ENCODE measurements at regions not wholly inside any gene's neighbourhood (a gene's known extent, or its start where the extent isn't known, plus 50 kb on each side); places are given as distances from the start of the nearest gene placed in this dataset.
A peak's percentile ranks its signal among the peaks of the same experiment; 100 is the strongest.

DNA sequence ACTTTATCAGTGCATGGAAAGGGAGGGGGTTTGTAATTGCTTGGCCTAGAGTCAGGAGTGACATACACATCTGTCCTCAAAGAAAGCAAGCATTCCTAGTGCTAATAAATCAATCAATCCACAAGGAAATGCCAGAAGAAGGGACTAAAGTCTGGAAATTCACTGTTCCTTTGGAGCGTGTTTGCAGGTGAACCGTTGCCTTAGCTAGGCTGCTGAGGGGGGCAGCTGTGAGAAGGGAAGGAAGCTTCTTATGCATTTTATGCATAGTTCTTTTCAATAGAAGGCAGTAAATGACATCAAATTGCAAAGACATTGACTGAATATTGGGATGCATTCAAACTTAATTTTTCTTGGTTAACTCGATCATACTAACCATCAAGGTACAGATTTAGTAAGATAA, 1092.5 kb upstream of the SEMA6A start:
- H3K14ac ChIP-seq (ENCODE audit: low read length), result no peak overlapping the region
- no peaks in the 10 kb centered on the region for H3K79me1 ChIP-seq (ENCODE audit: low read depth, low read length)
- no peak overlapping the region for H3K4me2 ChIP-seq (ENCODE audit: insufficient read depth, low read length, poor library complexity, severe bottlenecking)
- H3K36me3 ChIP-seq (replicated peaks in 1 of 2; ENCODE audit: control insufficient read depth in 2 of 2, insufficient read depth in 2 of 2, low read length in 2 of 2), result no peaks in the 10 kb centered on the region
- H3K27ac ChIP-seq (replicated peaks; ENCODE audit: low read length), result no peak overlapping the region
- no peaks in the 10 kb centered on the region for H3K9me3 ChIP-seq (replicated peaks in 1 of 2; ENCODE audit: control insufficient read depth in 2 of 2, insufficient read depth in 1 of 2, low read depth in 1 of 2, low read length in 2 of 2)
- no peak overlapping the region for H3K18ac ChIP-seq (ENCODE audit: low read length)
- no peak overlapping the region for H2BK5ac ChIP-seq (ENCODE audit: low read length)
- H4K91ac ChIP-seq (ENCODE audit: low read depth, low read length, poor library complexity), result no peak overlapping the region
- H2AFZ ChIP-seq (ENCODE audit: low read length), result peak overlapping the region; percentile 40
- DNase-seq (ENCODE audit: low spot score), result no peak
- no peak overlapping the region for H2BK120ac ChIP-seq (ENCODE audit: low read depth, low read length)
- H2AK5ac ChIP-seq (ENCODE audit: low read depth, low read length), result no peak overlapping the region
- H3K23ac ChIP-seq (ENCODE audit: low read depth, low read length, poor library complexity), result no peak overlapping the region
- no peak overlapping the region for H3K9ac ChIP-seq (ENCODE audit: low read depth, low read length, poor library complexity)
- no peaks in the 10 kb centered on the region for H3K27me3 ChIP-seq (ENCODE audit: control insufficient read depth in 3 of 3, insufficient read depth in 3 of 3, low read depth in 1 of 3, low read length in 3 of 3)
- no peak overlapping the region for H3K4me3 ChIP-seq (ENCODE audit: low read length in 2 of 2)
- no peak overlapping the region for H3K4ac ChIP-seq (ENCODE audit: low read length)
- peaks cover 2 to 3% of the 10 kb centered on the region in 2 donors for H3K4me1 ChIP-seq (ENCODE audit: control insufficient read depth in 2 of 2, insufficient read depth in 1 of 2, low read depth in 1 of 2, low read length in 2 of 2)
- H2BK12ac ChIP-seq (ENCODE audit: low read length), result no peak overlapping the region
- H4K8ac ChIP-seq (ENCODE audit: low read depth, low read length), result no peak overlapping the region
- H2BK15ac ChIP-seq (ENCODE audit: low read length), result no peak overlapping the region
- WGBS, 2 donors (ENCODE audit: extremely low coverage in 2 of 2, insufficient read length in 2 of 2, insufficient replicate concordance in 1 of 2), result no CpG with 5 or more reads among the region's 3 CpGs

DNA sequence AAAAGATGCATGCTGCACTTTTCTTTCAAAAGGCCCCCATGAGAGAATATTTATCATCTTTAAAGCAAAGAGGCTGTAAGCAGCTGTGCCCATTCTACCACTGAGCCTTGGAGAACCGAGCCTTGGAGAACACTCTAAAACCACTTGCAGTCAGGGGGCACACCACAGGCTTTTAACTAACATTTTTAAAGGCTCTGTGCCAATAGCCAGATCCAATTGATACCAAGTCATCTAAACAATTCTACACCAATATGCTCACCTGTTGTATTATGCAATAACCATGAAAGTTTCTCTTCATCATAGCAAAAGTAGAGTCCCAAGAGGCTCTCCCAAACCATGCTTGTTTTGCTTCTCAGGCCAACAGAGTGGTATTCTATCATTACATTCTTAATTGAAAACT, 1090.5 kb upstream of the SEMA6A start:
- H3K23ac ChIP-seq (ENCODE audit: low read depth, low read length, poor library complexity), result no peak overlapping the region
- no peak overlapping the region for H3K27ac ChIP-seq (replicated peaks; ENCODE audit: low read length)
- H4K91ac ChIP-seq (ENCODE audit: low read depth, low read length, poor library complexity), result no peak overlapping the region
- H3K4me3 ChIP-seq (ENCODE audit: low read length in 2 of 2), result no peak overlapping the region
- H3K9me3 ChIP-seq (replicated peaks in 1 of 2; ENCODE audit: control insufficient read depth in 2 of 2, insufficient read depth in 1 of 2, low read depth in 1 of 2, low read length in 2 of 2), result no peaks in the 10 kb centered on the region
- no CpG with 5 or more reads among the region's 1 CpG for WGBS, 2 donors (ENCODE audit: extremely low coverage in 2 of 2, insufficient read length in 2 of 2, insufficient replicate concordance in 1 of 2)
- H3K4me2 ChIP-seq (ENCODE audit: insufficient read depth, low read length, poor library complexity, severe bottlenecking), result no peak overlapping the region
- H2AK5ac ChIP-seq (ENCODE audit: low read depth, low read length), result no peak overlapping the region
- no peak overlapping the region for H2BK12ac ChIP-seq (ENCODE audit: low read length)
- DNase-seq (ENCODE audit: low spot score), result no peak
- H3K14ac ChIP-seq (ENCODE audit: low read length), result no peak overlapping the region
- no peak overlapping the region for H2AFZ ChIP-seq (ENCODE audit: low read length)
- no peaks in the 10 kb centered on the region for H3K36me3 ChIP-seq (replicated peaks in 1 of 2; ENCODE audit: control insufficient read depth in 2 of 2, insufficient read depth in 2 of 2, low read length in 2 of 2)
- H3K9ac ChIP-seq (ENCODE audit: low read depth, low read length, poor library complexity), result no peak overlapping the region
- H2BK5ac ChIP-seq (ENCODE audit: low read length), result no peak overlapping the region
- no peaks in the 10 kb centered on the region for H3K79me1 ChIP-seq (ENCODE audit: low read depth, low read length)
- no peaks in the 10 kb centered on the region for H3K27me3 ChIP-seq (ENCODE audit: control insufficient read depth in 3 of 3, insufficient read depth in 3 of 3, low read depth in 1 of 3, low read length in 3 of 3)
- no peak overlapping the region for H2BK15ac ChIP-seq (ENCODE audit: low read length)
- H3K4ac ChIP-seq (ENCODE audit: low read length), result no peak overlapping the region
- peaks cover 2 to 3% of the 10 kb centered on the region in 2 donors for H3K4me1 ChIP-seq (ENCODE audit: control insufficient read depth in 2 of 2, insufficient read depth in 1 of 2, low read depth in 1 of 2, low read length in 2 of 2)
- no peak overlapping the region for H4K8ac ChIP-seq (ENCODE audit: low read depth, low read length)
- H2BK120ac ChIP-seq (ENCODE audit: low read depth, low read length), result no peak overlapping the region
- no peak overlapping the region for H3K18ac ChIP-seq (ENCODE audit: low read length)

DNA sequence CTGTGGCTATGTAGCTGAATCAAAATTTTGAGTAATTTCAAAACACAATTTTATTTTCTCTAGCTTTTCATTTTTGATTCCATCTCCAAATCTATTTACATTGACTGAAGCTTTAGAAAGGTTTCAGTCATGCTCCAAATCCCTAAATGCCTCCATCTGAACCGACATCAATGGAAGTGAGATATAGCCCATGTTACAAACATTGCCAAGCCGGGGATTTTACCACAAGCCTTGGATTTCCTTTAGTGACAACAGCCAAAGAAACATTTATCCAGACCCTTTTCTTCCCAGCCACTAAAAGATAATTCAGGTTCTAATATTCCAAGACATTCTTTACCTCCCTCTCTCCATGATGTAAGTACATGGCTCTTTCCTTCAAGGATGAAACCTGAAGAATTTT, 1087.7 kb upstream of the SEMA6A start:
- Histone ChIP-seq H3K79me1 (ENCODE audit: low read depth, low read length) (no peaks in the 10 kb centered on the region), H3K27ac (replicated peaks; ENCODE audit: low read length) (no peak overlapping the region), H3K27me3 (ENCODE audit: control insufficient read depth in 3 of 3, insufficient read depth in 3 of 3, low read depth in 1 of 3, low read length in 3 of 3) (no peaks in the 10 kb centered on the region), H3K36me3 (replicated peaks in 1 of 2; ENCODE audit: control insufficient read depth in 2 of 2, insufficient read depth in 2 of 2, low read length in 2 of 2) (no peaks in the 10 kb centered on the region), H2AK5ac (ENCODE audit: low read depth, low read length) (no peak overlapping the region), H3K9me3 (replicated peaks in 1 of 2; ENCODE audit: control insufficient read depth in 2 of 2, insufficient read depth in 1 of 2, low read depth in 1 of 2, low read length in 2 of 2) (no peaks in the 10 kb centered on the region), H3K14ac (ENCODE audit: low read length) (no peak overlapping the region), H2AFZ (ENCODE audit: low read length) (no peak overlapping the region), H3K18ac (ENCODE audit: low read length) (no peak overlapping the region), H3K4me2 (ENCODE audit: insufficient read depth, low read length, poor library complexity, severe bottlenecking) (no peak overlapping the region), H2BK15ac (ENCODE audit: low read length) (no peak overlapping the region), H3K23ac (ENCODE audit: low read depth, low read length, poor library complexity) (no peak overlapping the region), H3K4me3 (ENCODE audit: low read length in 2 of 2) (no peak overlapping the region), H3K9ac (ENCODE audit: low read depth, low read length, poor library complexity) (no peak overlapping the region), H3K4ac (ENCODE audit: low read length) (no peak overlapping the region), H2BK120ac (ENCODE audit: low read depth, low read length) (no peak overlapping the region), H2BK5ac (ENCODE audit: low read length) (no peak overlapping the region), H4K91ac (ENCODE audit: low read depth, low read length, poor library complexity) (no peak overlapping the region), H2BK12ac (ENCODE audit: low read length) (no peak overlapping the region), H3K4me1 (ENCODE audit: control insufficient read depth in 2 of 2, insufficient read depth in 1 of 2, low read depth in 1 of 2, low read length in 2 of 2) (peaks cover 2 to 3% of the 10 kb centered on the region in 2 donors), H4K8ac (ENCODE audit: low read depth, low read length) (no peak overlapping the region)
- no peak for DNase-seq (ENCODE audit: low spot score)
- WGBS, 2 donors (ENCODE audit: extremely low coverage in 2 of 2, insufficient read length in 2 of 2, insufficient replicate concordance in 1 of 2), result no CpG with 5 or more reads among the region's 2 CpGs

DNA sequence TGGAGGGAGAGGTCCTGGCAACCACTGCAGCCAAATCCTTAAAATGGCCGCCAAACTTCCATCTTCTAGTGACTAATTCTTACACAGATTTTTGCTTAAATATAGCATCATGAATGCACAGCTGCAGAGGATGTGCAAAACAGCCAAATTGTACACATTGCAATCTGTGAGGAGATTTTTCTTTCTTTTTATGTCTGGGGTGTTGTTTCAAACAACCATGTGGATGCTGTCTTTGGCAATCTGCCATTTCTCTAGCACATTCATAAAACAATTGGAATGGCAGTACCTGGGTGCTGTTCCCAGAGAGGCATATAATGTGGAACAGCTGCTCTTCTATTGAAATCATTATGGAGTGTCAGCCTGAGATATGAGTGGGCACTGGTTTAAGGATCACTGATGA, 1082.9 kb upstream of the SEMA6A start:
- Histone ChIP-seq H2BK120ac (ENCODE audit: low read depth, low read length) (no peak overlapping the region), H3K27me3 (ENCODE audit: control insufficient read depth in 3 of 3, insufficient read depth in 3 of 3, low read depth in 1 of 3, low read length in 3 of 3) (no peaks in the 10 kb centered on the region), H2BK15ac (ENCODE audit: low read length) (no peak overlapping the region), H3K4me3 (ENCODE audit: low read length in 2 of 2) (no peak overlapping the region), H2AFZ (ENCODE audit: low read length) (peak overlapping the region; percentile 49), H3K4ac (ENCODE audit: low read length) (no peak overlapping the region), H3K79me1 (ENCODE audit: low read depth, low read length) (no peaks in the 10 kb centered on the region), H3K36me3 (replicated peaks in 1 of 2; ENCODE audit: control insufficient read depth in 2 of 2, insufficient read depth in 2 of 2, low read length in 2 of 2) (no peaks in the 10 kb centered on the region), H3K9me3 (replicated peaks in 1 of 2; ENCODE audit: control insufficient read depth in 2 of 2, insufficient read depth in 1 of 2, low read depth in 1 of 2, low read length in 2 of 2) (no peaks in the 10 kb centered on the region), H4K8ac (ENCODE audit: low read depth, low read length) (no peak overlapping the region), H3K27ac (replicated peaks; ENCODE audit: low read length) (no peak overlapping the region), H2AK5ac (ENCODE audit: low read depth, low read length) (no peak overlapping the region), H3K9ac (ENCODE audit: low read depth, low read length, poor library complexity) (no peak overlapping the region), H3K14ac (ENCODE audit: low read length) (no peak overlapping the region), H3K23ac (ENCODE audit: low read depth, low read length, poor library complexity) (no peak overlapping the region), H2BK12ac (ENCODE audit: low read length) (no peak overlapping the region), H4K91ac (ENCODE audit: low read depth, low read length, poor library complexity) (no peak overlapping the region), H3K4me1 (ENCODE audit: control insufficient read depth in 2 of 2, insufficient read depth in 1 of 2, low read depth in 1 of 2, low read length in 2 of 2) (peaks cover 0 to 2% of the 10 kb centered on the region in 2 donors), H3K18ac (ENCODE audit: low read length) (no peak overlapping the region), H2BK5ac (ENCODE audit: low read length) (no peak overlapping the region), H3K4me2 (ENCODE audit: insufficient read depth, low read length, poor library complexity, severe bottlenecking) (no peak overlapping the region)
- DNase-seq (ENCODE audit: low spot score), result no peak
- no CpG with 5 or more reads among the region's 1 CpG for WGBS, 2 donors (ENCODE audit: extremely low coverage in 2 of 2, insufficient read length in 2 of 2, insufficient replicate concordance in 1 of 2)

All from neuronal stem cell (in vitro differentiated cells).